ENCODE measurements at regions not wholly inside any gene's neighbourhood (a gene's known extent, or its start where the extent isn't known, plus 50 kb on each side); places are given as distances from the start of the nearest gene placed in this dataset.

DNA sequence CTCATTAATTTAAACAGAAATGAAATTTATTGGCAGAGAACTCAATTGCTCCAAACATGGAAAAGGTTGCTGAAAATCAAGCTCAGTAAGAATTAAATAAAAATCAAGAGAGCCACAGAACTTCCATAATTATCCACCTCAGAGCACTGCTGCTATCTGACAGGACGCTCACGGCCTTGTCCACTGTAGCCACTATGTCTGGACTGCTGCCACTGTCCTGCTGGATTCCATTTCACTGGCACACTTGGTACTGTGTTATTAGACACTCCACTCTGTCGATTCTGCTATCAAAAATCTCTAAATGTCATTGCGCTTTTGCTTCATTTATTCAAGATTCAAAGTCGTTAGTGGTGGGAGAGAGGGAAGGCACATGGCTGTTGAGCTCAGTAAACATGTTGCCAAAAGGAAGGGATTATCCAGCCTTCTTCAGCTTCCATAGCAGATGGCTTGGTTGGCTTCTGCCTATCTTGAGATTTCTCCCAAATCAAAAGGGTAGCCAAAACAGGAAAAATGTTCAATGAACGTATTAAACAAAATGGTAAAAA, 815.0 kb downstream of the CDH18 start:
- Histone ChIP-seq H3K9me3 (ENCODE audit: control insufficient read depth, insufficient read depth, low read depth, low read length) (no peaks in the 10 kb centered on the region), H3K4me3 (ENCODE audit: low read depth in 2 of 2, low read length in 2 of 2) (no peak overlapping the region), H3K36me3 (ENCODE audit: control insufficient read depth, insufficient read depth, low read length) (no peaks in the 10 kb centered on the region), H3K27ac (ENCODE audit: low read length) (no peak overlapping the region), H3K4me1 (ENCODE audit: control insufficient read depth, insufficient read depth, low read length) (no peaks in the 10 kb centered on the region), H3K27me3 (ENCODE audit: control insufficient read depth, insufficient read depth, low read length) (no peaks in the 10 kb centered on the region)
- ATAC-seq: no peak
- ChIA-PET POLR2A (no interaction called here), CTCF (interaction anchor here (0.6 kb wide), 1 partner anchor 436 kb away, joined by 4 read pairs; no protein-coding TSS in a partner anchor)
- intact Hi-C loops (cut with micrococcal nuclease; ENCODE audit: unreplicated experiment) (no loop called here), in situ Hi-C loops (cut with HindIII; ENCODE audit: low pct_unique_long_range_greater_than_20kb, low sequenced_read_pairs) (no loop called here)
- no peak for TF ChIP-seq POLR2AphosphoS5 (IDR thresholded peaks at IDR 0.05; ENCODE audit: low read depth, low read length)
- no peak for TF ChIP-seq SIN3A (IDR thresholded peaks at IDR 0.05; ENCODE audit: borderline replicate concordance, insufficient read depth, low read depth, low read length)
- TF ChIP-seq, protein P1, sequence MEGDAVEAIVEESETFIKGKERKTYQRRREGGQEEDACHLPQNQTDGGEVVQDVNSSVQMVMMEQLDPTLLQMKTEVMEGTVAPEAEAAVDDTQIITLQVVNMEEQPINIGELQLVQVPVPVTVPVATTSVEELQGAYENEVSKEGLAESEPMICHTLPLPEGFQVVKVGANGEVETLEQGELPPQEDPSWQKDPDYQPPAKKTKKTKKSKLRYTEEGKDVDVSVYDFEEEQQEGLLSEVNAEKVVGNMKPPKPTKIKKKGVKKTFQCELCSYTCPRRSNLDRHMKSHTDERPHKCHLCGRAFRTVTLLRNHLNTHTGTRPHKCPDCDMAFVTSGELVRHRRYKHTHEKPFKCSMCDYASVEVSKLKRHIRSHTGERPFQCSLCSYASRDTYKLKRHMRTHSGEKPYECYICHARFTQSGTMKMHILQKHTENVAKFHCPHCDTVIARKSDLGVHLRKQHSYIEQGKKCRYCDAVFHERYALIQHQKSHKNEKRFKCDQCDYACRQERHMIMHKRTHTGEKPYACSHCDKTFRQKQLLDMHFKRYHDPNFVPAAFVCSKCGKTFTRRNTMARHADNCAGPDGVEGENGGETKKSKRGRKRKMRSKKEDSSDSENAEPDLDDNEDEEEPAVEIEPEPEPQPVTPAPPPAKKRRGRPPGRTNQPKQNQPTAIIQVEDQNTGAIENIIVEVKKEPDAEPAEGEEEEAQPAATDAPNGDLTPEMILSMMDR (IDR thresholded peaks at IDR 0.05): no peak
- TF ChIP-seq, protein P2, sequence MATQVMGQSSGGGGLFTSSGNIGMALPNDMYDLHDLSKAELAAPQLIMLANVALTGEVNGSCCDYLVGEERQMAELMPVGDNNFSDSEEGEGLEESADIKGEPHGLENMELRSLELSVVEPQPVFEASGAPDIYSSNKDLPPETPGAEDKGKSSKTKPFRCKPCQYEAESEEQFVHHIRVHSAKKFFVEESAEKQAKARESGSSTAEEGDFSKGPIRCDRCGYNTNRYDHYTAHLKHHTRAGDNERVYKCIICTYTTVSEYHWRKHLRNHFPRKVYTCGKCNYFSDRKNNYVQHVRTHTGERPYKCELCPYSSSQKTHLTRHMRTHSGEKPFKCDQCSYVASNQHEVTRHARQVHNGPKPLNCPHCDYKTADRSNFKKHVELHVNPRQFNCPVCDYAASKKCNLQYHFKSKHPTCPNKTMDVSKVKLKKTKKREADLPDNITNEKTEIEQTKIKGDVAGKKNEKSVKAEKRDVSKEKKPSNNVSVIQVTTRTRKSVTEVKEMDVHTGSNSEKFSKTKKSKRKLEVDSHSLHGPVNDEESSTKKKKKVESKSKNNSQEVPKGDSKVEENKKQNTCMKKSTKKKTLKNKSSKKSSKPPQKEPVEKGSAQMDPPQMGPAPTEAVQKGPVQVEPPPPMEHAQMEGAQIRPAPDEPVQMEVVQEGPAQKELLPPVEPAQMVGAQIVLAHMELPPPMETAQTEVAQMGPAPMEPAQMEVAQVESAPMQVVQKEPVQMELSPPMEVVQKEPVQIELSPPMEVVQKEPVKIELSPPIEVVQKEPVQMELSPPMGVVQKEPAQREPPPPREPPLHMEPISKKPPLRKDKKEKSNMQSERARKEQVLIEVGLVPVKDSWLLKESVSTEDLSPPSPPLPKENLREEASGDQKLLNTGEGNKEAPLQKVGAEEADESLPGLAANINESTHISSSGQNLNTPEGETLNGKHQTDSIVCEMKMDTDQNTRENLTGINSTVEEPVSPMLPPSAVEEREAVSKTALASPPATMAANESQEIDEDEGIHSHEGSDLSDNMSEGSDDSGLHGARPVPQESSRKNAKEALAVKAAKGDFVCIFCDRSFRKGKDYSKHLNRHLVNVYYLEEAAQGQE (IDR thresholded peaks at IDR 0.05; ENCODE audit: insufficient read depth in 1 of 2, low read depth in 2 of 2, low read length in 1 of 2): no peak
- TF ChIP-seq TCF7L2 (IDR thresholded peaks at IDR 0.05; ENCODE audit: low read depth, low read length): no peak
- BruUV-seq (replicated peaks): no TSS peak
- no peak for DNase-seq (ENCODE audit: low read depth, low spot score)

DNA sequence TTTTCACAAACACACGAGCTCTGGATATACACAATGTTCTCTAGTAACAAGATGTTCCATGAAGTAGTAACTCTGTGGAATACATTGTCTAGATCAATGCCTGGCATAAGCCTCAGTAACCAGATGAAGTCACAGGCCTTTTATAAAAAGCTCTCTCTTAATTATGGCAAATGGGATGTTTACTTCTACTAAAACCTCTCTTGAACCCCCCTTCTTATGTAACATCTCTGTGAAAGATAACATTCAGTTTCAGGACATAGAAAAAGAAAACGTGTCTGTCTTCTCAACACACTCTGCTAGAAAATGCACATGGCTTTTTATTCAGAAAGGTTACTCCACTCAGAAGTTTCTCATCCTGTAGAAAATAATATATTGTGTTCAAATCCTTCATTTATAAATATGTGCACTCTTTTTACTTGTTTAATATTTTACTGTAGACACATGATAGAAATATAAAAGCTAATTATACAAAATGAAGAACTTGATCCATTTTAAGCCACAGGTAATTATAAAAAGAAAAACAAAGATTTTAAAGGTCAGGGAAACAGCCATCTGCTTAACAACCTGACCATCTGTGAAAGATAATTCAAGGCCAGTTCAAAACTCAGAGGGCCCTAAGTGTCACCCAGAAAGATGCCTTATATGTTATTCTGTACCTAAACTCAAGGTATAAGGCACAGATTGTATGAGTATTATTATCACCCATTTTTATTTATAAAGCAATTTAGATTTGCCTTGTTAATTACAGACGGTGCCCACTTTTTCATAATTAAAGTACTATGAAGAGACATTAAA, 812.0 kb downstream of the CDH18 start:
- POLR2A ChIA-PET: no interaction called here
- CTCF ChIA-PET: no interaction called here
- Histone ChIP-seq H3K36me3 (ENCODE audit: control insufficient read depth, insufficient read depth, low read length) (no peaks in the 10 kb centered on the region), H3K27ac (ENCODE audit: low read length) (no peak overlapping the region), H3K27me3 (ENCODE audit: control insufficient read depth, insufficient read depth, low read length) (no peaks in the 10 kb centered on the region), H3K4me3 (ENCODE audit: low read depth in 2 of 2, low read length in 2 of 2) (no peak overlapping the region), H3K4me1 (ENCODE audit: control insufficient read depth, insufficient read depth, low read length) (no peaks in the 10 kb centered on the region; the same call in 1 of the 2 replicates), H3K9me3 (ENCODE audit: control insufficient read depth, insufficient read depth, low read depth, low read length) (no peaks in the 10 kb centered on the region)
- TF ChIP-seq, protein P2 (IDR thresholded peaks at IDR 0.05; ENCODE audit: insufficient read depth in 1 of 2, low read depth in 2 of 2, low read length in 1 of 2): no peak
- TF ChIP-seq SIN3A (IDR thresholded peaks at IDR 0.05; ENCODE audit: borderline replicate concordance, insufficient read depth, low read depth, low read length) (no peak), TCF7L2 (IDR thresholded peaks at IDR 0.05; ENCODE audit: low read depth, low read length) (no peak), POLR2AphosphoS5 (IDR thresholded peaks at IDR 0.05; ENCODE audit: low read depth, low read length) (no peak)
- TF ChIP-seq, protein P1 (IDR thresholded peaks at IDR 0.05): no peak
- no TSS peak for BruUV-seq (replicated peaks)
- DNase-seq (ENCODE audit: low read depth, low spot score) (no peak), ATAC-seq (no peak)
- in situ Hi-C loops (cut with HindIII; ENCODE audit: low pct_unique_long_range_greater_than_20kb, low sequenced_read_pairs) (no loop called here), intact Hi-C loops (cut with micrococcal nuclease; ENCODE audit: unreplicated experiment) (no loop called here)
